ENCODE measurements at regions not wholly inside any gene's neighbourhood (a gene's known extent, or its start where the extent isn't known, plus 50 kb on each side); places are given as distances from the start of the nearest gene placed in this dataset.

DNA sequence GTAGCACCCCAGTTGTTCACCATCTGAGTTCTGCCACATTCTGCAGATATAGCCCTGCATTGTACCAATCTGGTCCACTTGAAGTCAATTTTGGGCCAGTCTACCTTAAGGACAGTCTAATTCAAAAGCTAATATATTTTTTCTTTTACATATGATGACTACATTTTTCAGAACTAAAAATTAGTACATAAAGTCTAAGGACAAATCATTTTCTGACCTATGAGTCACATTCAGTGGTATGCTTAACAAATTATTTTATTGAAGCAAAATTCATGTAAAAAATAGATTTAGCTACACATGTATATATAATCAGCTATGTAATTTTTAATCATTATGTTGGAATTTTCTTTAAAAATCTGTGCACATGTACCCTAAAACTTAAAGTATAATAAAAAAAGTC lies 52.1 kb upstream of the IL12A start:
- ATAC-seq (no peak), DNase-seq (ENCODE audit: low spot score) (no peak)

DNA sequence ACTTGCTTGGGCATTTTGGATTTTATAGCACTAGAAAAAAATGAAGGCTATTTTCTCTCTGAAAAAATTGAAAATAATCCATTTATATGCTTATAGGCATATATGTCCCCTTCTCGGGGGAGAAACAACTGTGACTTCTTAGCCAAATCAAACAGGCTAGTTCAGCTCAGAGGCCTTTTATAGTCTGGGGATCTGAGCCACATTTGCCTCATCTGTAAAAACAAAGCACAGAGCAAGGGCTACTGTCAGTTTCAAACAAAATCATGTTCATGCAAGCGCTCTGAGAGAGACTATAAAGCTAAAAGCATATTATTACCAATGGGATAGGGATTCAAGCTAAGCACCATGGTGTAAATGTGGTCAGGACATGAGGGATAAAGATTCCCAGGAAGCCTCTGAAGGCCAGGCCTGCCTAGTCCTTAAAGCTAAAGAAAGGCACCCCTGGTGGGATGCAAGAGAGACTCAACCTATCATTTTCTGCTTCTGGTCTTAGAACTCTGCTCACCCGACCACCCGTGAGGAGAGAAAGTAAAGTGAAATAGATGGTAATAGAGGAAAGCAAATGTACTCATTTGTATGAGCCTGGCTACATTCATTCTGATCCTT lies 51.0 kb upstream of the IL12A start:
- DNase-seq (ENCODE audit: low spot score) (no peak), ATAC-seq (no peak)

DNA sequence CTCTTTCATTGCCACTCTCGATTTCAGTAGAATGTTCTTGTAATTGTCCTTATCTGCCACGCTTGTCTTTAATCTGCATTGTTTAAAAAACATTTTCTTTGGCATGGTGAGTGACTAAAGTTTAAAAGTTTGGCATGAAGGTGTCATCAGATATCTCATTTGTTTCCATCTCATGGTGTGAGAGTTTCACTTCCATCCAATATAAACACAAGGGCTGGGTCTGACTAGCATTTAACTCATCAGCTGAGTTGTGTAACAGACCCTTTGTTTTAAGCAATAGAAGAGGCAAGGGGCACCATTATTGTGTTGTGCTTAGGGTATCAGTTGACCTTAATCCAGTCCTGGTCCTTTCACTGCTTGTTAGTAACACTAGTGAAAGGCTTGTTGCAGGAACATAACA lies 49.9 kb upstream of the IL12A start:
- no peak for DNase-seq (ENCODE audit: low spot score)
- no peak for ATAC-seq
